Fibroblast of villous mesenchyme (primary cell): ENCODE measurements at regions not wholly inside any gene's neighbourhood (a gene's known extent, or its start where the extent isn't known, plus 50 kb on each side); places are given as distances from the start of the nearest gene placed in this dataset.

ENCODE experiments used
- DNase-seq: peaks from one replicate; pipeline ENCODE4 v3.0.0-alpha.2; 2010; ENCODE audit warnings: low read depth
- H3K4me3 ChIP-seq: 2 replicates; pipeline ENCODE4 v1.5.1; 2011; ENCODE audit warnings: low read depth, mild to moderate bottlenecking, low read length
- TF ChIP-seq, protein P1 (sequence below): IDR thresholded peaks from 2 replicates; pipeline ENCODE4 v1.5.1; 2012; ENCODE audit warnings: low read depth, mild to moderate bottlenecking, low read length; ENCODE audit not compliant: insufficient read depth

DNA sequence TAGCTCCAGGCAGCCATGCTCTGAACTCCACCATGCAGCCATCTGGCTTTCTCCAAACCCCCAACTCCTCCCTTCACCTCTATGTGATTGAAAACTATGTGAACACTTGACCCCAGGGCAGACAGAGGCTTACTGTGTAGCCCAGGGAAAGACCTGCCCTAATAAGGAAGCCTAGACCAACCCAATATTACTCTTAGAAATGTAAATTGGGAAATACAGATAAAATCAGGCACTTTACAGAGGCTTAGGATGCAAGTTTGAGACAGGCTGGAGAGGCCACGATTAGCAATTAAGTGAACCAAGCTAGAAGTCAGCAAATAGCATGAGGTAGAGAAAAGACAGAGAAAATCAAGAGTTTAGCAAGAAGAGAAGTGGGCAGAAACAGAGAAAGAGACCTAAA, 141.7 kb upstream of the ABCA1 start:
- peak; percentile 88 for DNase-seq
- TF ChIP-seq, protein P1, sequence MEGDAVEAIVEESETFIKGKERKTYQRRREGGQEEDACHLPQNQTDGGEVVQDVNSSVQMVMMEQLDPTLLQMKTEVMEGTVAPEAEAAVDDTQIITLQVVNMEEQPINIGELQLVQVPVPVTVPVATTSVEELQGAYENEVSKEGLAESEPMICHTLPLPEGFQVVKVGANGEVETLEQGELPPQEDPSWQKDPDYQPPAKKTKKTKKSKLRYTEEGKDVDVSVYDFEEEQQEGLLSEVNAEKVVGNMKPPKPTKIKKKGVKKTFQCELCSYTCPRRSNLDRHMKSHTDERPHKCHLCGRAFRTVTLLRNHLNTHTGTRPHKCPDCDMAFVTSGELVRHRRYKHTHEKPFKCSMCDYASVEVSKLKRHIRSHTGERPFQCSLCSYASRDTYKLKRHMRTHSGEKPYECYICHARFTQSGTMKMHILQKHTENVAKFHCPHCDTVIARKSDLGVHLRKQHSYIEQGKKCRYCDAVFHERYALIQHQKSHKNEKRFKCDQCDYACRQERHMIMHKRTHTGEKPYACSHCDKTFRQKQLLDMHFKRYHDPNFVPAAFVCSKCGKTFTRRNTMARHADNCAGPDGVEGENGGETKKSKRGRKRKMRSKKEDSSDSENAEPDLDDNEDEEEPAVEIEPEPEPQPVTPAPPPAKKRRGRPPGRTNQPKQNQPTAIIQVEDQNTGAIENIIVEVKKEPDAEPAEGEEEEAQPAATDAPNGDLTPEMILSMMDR, result no peak
- H3K4me3 ChIP-seq, result no peak overlapping the region

DNA sequence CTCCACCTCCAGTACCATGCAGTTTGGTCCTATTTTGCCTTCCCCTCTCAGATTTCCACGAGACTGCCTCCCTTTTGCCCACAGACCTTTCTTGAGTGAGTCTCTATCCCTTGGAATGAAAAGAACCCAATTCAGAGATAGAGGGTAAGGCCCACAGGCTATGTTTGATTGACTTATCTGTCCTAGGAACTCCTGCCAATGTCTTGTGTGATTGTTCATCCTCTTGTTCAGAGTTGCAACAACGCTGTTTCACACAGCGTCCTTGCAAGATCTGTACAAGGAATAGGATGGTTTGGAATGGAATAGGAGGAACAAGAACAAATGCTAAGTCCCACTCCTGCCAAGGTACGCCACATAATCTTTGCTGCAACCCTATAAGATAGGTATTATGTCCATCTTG, 142.2 kb upstream of the ABCA1 start:
- no peak overlapping the region for H3K4me3 ChIP-seq
- DNase-seq, result no peak
- TF ChIP-seq, protein P1, result no peak

DNA sequence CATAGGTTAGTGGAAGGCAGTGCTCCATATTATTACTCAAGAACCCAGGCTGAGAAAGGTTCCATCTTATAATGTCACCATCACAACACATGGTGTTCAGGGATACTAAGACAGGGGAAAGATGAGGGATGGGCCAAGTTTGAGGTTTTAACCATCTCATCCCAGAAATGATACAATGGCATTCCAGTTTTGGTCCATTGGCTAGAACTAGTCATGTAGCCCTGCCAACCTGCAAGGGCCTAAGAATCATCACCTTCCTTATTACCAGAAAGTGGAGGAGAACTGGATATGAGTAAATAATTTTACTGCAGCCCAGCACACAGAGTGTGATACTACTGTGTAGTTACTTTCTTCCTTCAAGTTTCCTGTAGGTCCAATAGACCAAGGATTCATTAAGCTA, 144.5 kb upstream of the ABCA1 start:
- no peak overlapping the region for H3K4me3 ChIP-seq
- TF ChIP-seq, protein P1, result no peak
- DNase-seq, result no peak

DNA sequence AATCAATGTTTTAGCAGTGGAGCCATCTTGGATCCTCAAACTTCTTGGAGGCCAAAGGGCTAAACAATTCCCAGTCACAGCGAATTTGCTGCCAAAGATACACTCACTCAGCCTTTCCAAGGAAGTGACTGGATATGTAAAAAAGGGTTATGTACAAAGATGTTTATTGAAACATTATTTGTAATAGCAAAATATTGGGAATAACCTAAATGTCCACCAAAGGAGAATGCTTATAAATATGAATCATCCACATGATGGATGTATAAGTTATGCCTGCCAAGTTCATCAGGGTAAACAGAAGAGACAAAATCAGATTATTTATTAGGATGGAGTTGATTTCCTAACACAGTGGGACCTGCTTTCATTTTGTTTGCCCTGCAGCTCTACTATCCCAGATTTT, 145.2 kb upstream of the ABCA1 start:
- TF ChIP-seq, protein P1, result no peak
- no peak for DNase-seq
- no peak overlapping the region for H3K4me3 ChIP-seq

DNA sequence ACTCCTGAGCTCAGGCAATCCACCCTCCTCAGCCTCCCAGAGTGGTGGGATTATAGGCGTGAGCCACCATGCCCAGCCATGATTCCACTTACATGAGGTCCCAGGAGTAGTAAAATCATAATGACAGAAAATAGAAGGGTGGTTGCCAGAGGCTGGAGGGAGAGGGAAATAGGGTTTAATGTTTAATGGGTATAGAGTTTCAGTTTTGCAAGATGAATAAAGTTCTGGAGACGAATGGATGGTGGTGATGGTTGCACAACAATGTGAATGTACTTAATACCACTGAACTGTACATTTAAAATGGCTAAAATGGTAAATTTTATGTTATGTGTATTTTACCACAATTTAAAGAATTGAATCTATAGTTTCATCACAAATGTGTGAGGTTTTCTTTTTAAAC, 146.5 kb upstream of the ABCA1 start:
- H3K4me3 ChIP-seq, result no peak overlapping the region
- TF ChIP-seq, protein P1, result no peak
- no peak for DNase-seq

DNA sequence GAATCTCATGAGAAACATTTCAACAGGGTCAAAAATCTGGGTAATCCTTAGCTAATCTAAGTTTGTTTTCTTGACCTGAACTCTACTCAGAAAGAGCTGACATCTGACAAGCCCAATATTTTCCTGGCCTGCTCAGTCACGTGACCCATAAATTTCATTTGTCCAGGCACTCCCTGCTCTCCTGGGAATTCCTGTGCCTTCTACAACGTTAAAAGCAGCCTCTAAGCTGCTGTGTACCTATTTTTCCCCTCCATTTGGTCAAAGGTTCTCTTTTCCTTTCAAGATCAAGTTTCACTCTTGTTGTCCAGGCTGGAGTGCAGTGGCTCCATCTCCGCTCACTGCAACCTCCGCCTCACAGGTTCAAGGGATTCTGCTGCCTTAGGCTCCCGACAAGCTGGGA, 148.8 kb upstream of the ABCA1 start:
- no peak overlapping the region for H3K4me3 ChIP-seq
- no peak for DNase-seq
- TF ChIP-seq, protein P1, result no peak

DNA sequence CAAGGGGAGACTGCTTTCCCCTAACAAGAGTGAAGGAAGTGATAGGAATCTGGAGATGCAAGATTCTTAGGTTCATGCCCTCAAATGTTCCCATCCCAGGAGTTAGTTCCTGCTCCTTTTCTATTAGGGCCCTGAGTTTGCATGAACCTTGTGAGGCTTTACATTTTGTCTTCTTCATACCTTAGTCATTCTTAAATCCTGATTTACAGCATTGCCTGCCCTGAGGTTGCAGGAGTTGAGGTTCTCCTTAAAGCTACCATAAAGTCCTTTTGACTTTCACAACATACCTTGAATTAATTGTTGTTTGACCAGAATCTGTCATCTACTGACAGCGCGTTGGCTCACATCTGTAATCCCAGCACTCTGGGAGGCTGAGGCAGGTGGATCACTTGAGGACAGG, 151.5 kb upstream of the ABCA1 start:
- H3K4me3 ChIP-seq, result no peak overlapping the region
- TF ChIP-seq, protein P1, result no peak

More for the DNA sequence above, 151.5 kb upstream of the ABCA1 start:
- DNase-seq, result no peak
